Neural cell (in vitro differentiated cells): ENCODE measurements at regions not wholly inside any gene's neighbourhood (a gene's known extent, or its start where the extent isn't known, plus 50 kb on each side); places are given as distances from the start of the nearest gene placed in this dataset.

Experiments
- H2AFZ ChIP-seq: fragments of 200-600, 300-800 bp; sonication (generic), shearing (Covaris generic); 2 replicates; pipeline ENCODE4 v1.6.0; 2014; ENCODE audit warnings: low read depth, mild to moderate bottlenecking, antibody characterized with exemption, low read length, moderate library complexity
- H3F3A ChIP-seq: fragments of 200-600 bp; shearing (Covaris generic); 2 replicates; pipeline ENCODE4 v1.6.1; 2016; ENCODE audit warnings: mild to moderate bottlenecking, moderate library complexity, mixed read lengths, antibody characterized with exemption, low read length; ENCODE audit not compliant: insufficient read depth, poor library complexity, severe bottlenecking
- H3K27ac ChIP-seq: fragments of 200-600, 300-800 bp; sonication (generic), shearing (Covaris generic); 2 replicates; pipeline ENCODE4 v1.5.1; 2014; ENCODE audit warnings: mild to moderate bottlenecking, low read length, moderate library complexity
- H3K27me3 ChIP-seq: fragments of 300-800, 200-600 bp; sonication (generic), shearing (Covaris generic); 2 replicates; pipeline ENCODE4 v1.6.0; 2014; ENCODE audit warnings: mild to moderate bottlenecking, low read depth, low read length, moderate library complexity; ENCODE audit not compliant: insufficient read depth
- H3K36me3 ChIP-seq: fragments of 300-800, 200-600 bp; sonication (generic), shearing (Covaris generic); 2 replicates; pipeline ENCODE4 v1.5.1; 2014; ENCODE audit warnings: mild to moderate bottlenecking, antibody characterized with exemption, low read length, moderate library complexity; ENCODE audit not compliant: insufficient read depth
- H3K4me2 ChIP-seq: fragments of 300-800, 200-600 bp; sonication (generic), shearing (Covaris generic); 2 replicates; pipeline ENCODE4 v1.6.0; 2014; ENCODE audit warnings: mild to moderate bottlenecking, low read length
- H3K4me3 ChIP-seq: fragments of 300-800, 200-600 bp; sonication (generic), shearing (Covaris generic); 2 replicates; pipeline ENCODE4 v1.5.1; 2014; ENCODE audit warnings: mild to moderate bottlenecking, low read length, moderate library complexity
- H3K79me2 ChIP-seq: fragments of 200-600 bp; shearing (Covaris generic); replicated peaks from 2 replicates; pipeline ENCODE4 v1.6.0; 2014; ENCODE audit warnings: mild to moderate bottlenecking, low read length, moderate library complexity; ENCODE audit not compliant: insufficient read depth
- H3K9ac ChIP-seq: fragments of 300-800, 200-600 bp; sonication (generic), shearing (Covaris generic); 2 replicates; pipeline ENCODE4 v1.6.1; 2016; ENCODE audit warnings: mild to moderate bottlenecking, low read length, mixed read lengths
- H3K9me2 ChIP-seq: fragments of 200-600 bp; shearing (Covaris generic); 2 replicates; pipeline ENCODE4 v1.6.1; 2016; ENCODE audit warnings: mild to moderate bottlenecking, low read length, mixed read lengths; ENCODE audit not compliant: insufficient read depth
- H3K9me3 ChIP-seq: fragments of 200-600, 300-800 bp; sonication (generic), shearing (Covaris generic); 2 replicates; pipeline ENCODE4 v1.6.1; 2016; ENCODE audit warnings: mild to moderate bottlenecking, mixed run types, low read length, moderate library complexity, mixed read lengths
- H4K20me1 ChIP-seq: fragments of 200-600 bp; shearing (Covaris generic); 2 replicates; pipeline ENCODE4 v1.6.1; 2016; ENCODE audit warnings: mild to moderate bottlenecking, mixed run types; ENCODE audit not compliant: insufficient read depth
- EZH2 ChIP-seq: fragments of 200-600, 300-800 bp; shearing (Covaris generic), sonication (generic); IDR thresholded peaks from 2 replicates; pipeline ENCODE4 v1.6.1; 2014; ENCODE audit warnings: antibody characterized with exemption, low read length, borderline replicate concordance, mild to moderate bottlenecking; ENCODE audit not compliant: insufficient read depth, poor library complexity, severe bottlenecking
- MXI1 ChIP-seq: fragments of 450-650 bp; conservative IDR thresholded peaks from 2 replicates; pipeline ENCODE4 v1.6.1; 2014; ENCODE audit warnings: antibody characterized with exemption, mild to moderate bottlenecking; ENCODE audit not compliant: poor library complexity, severe bottlenecking
- POLR2AphosphoS5 ChIP-seq: IDR thresholded peaks from 2 replicates; pipeline ENCODE4 v1.6.1; 2012
- RAD21 ChIP-seq: fragments of 450-650 bp; conservative IDR thresholded peaks from 2 replicates; pipeline ENCODE4 v1.6.1; 2014; ENCODE audit warnings: antibody characterized with exemption, mild to moderate bottlenecking, moderate library complexity
- SMC3 ChIP-seq: fragments of 450-650 bp; conservative IDR thresholded peaks from 2 replicates; pipeline ENCODE4 v1.6.1; 2014; ENCODE audit warnings: antibody characterized with exemption, mild to moderate bottlenecking, moderate library complexity; ENCODE audit not compliant: poor library complexity
- TAF1 ChIP-seq: IDR thresholded peaks from 2 replicates; pipeline ENCODE4 v1.6.1; 2012; ENCODE audit warnings: low read depth
- TF ChIP-seq, protein P1 (sequence below): IDR thresholded peaks from 2 replicates; pipeline ENCODE4 v1.6.1; 2012; ENCODE audit warnings: borderline replicate concordance
- TF ChIP-seq, protein P2 (sequence below): fragments of 450-650 bp; IDR thresholded peaks from 2 replicates; pipeline ENCODE4 v1.5.1; 2014; ENCODE audit warnings: antibody characterized with exemption, mild to moderate bottlenecking, moderate library complexity; ENCODE audit not compliant: poor library complexity, severe bottlenecking

DNA sequence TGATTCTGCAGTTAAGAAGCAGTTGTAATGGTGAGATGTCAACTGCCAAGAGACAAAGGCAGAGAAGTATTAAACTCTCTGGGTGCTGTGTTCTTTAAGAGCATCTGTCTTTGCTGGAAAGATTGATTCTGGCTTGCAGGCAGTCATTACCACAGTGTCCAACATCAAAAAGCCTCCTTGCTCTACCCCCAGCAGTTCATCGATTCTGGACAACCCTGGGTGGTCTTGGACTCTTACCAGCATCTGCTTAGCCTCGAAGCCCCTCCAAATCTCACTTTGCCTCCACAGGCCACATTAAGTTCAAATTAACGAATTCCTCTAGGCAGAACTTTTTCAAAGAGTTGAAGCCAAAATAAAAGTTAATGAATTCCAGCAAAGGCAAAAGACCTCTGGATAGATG lies 1061.4 kb downstream of the TSN start:
- Histone ChIP-seq H3K79me2 (no peaks in the 10 kb centered on the region), H3K4me3 (no peak overlapping the region), H3K4me2 (no peak overlapping the region), H3K9me3 (no peaks in the 10 kb centered on the region), H3F3A (no peaks in the 10 kb centered on the region), H3K27ac (no peak overlapping the region), H3K36me3 (no peaks in the 10 kb centered on the region), H3K9me2 (no peaks in the 10 kb centered on the region), H2AFZ (no peak overlapping the region), H3K27me3 (no peaks in the 10 kb centered on the region), H4K20me1 (no peaks in the 10 kb centered on the region), H3K9ac (no peak overlapping the region)
- TF ChIP-seq EZH2 (no peak), TAF1 (no peak), RAD21 (no peak), SMC3 (no peak), MXI1 (no peak), POLR2AphosphoS5 (no peak)
- TF ChIP-seq, protein P1, sequence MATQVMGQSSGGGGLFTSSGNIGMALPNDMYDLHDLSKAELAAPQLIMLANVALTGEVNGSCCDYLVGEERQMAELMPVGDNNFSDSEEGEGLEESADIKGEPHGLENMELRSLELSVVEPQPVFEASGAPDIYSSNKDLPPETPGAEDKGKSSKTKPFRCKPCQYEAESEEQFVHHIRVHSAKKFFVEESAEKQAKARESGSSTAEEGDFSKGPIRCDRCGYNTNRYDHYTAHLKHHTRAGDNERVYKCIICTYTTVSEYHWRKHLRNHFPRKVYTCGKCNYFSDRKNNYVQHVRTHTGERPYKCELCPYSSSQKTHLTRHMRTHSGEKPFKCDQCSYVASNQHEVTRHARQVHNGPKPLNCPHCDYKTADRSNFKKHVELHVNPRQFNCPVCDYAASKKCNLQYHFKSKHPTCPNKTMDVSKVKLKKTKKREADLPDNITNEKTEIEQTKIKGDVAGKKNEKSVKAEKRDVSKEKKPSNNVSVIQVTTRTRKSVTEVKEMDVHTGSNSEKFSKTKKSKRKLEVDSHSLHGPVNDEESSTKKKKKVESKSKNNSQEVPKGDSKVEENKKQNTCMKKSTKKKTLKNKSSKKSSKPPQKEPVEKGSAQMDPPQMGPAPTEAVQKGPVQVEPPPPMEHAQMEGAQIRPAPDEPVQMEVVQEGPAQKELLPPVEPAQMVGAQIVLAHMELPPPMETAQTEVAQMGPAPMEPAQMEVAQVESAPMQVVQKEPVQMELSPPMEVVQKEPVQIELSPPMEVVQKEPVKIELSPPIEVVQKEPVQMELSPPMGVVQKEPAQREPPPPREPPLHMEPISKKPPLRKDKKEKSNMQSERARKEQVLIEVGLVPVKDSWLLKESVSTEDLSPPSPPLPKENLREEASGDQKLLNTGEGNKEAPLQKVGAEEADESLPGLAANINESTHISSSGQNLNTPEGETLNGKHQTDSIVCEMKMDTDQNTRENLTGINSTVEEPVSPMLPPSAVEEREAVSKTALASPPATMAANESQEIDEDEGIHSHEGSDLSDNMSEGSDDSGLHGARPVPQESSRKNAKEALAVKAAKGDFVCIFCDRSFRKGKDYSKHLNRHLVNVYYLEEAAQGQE: no peak

DNA sequence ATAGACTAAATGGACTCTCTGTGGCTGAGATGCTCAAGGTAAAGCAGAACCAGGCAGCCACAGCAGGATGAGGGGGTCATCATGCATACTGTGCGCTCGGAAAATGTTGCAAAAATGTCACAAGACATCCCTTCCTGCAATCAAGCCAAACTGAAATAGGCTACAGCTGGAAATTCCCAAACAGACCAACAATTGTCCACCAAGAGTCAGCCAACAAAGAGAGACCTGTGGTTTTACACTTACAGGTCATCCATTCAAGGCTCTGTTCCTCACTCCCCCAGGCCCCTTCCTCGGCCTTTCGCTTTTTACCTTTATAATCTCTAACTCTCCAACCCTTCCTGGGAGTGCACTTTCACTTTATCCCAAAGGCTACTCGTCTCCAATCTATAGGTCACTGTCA lies 1066.9 kb downstream of the TSN start:
- no peaks in the 10 kb centered on the region for H3K79me2 ChIP-seq
- no peak overlapping the region for H2AFZ ChIP-seq
- H4K20me1 ChIP-seq: no peaks in the 10 kb centered on the region
- no peaks in the 10 kb centered on the region for H3F3A ChIP-seq
- no peak overlapping the region for H3K4me3 ChIP-seq
- no peaks in the 10 kb centered on the region for H3K36me3 ChIP-seq
- TF ChIP-seq RAD21: no peak
- TF ChIP-seq, protein P1: no peak
- TF ChIP-seq, protein P2, sequence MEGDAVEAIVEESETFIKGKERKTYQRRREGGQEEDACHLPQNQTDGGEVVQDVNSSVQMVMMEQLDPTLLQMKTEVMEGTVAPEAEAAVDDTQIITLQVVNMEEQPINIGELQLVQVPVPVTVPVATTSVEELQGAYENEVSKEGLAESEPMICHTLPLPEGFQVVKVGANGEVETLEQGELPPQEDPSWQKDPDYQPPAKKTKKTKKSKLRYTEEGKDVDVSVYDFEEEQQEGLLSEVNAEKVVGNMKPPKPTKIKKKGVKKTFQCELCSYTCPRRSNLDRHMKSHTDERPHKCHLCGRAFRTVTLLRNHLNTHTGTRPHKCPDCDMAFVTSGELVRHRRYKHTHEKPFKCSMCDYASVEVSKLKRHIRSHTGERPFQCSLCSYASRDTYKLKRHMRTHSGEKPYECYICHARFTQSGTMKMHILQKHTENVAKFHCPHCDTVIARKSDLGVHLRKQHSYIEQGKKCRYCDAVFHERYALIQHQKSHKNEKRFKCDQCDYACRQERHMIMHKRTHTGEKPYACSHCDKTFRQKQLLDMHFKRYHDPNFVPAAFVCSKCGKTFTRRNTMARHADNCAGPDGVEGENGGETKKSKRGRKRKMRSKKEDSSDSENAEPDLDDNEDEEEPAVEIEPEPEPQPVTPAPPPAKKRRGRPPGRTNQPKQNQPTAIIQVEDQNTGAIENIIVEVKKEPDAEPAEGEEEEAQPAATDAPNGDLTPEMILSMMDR: no peak
- no peaks in the 10 kb centered on the region for H3K27me3 ChIP-seq
- H3K9ac ChIP-seq: no peak overlapping the region
- no peak overlapping the region for H3K27ac ChIP-seq
- no peak overlapping the region for H3K4me2 ChIP-seq
- no peaks in the 10 kb centered on the region for H3K9me2 ChIP-seq
- no peaks in the 10 kb centered on the region for H3K9me3 ChIP-seq
